K562 (cell line): ENCODE measurements at regions not wholly inside any gene's neighbourhood (a gene's known extent, or its start where the extent isn't known, plus 50 kb on each side); places are given as distances from the start of the nearest gene placed in this dataset.

Experiments
- BRCA1 ChIP-seq, 2 experiments: fragments of 450-650 bp in 1 of 2; sonication (generic) in 1 of 2; formaldehyde crosslinking in 1 of 2; IDR thresholded peaks; 2 replicates each; pipeline versions ENCODE4 v1.5.0 to v1.6.1; 2017 to 2020; ENCODE audit warnings: mild to moderate bottlenecking in 1 of 2, missing genetic modification reagents in 1 of 2
- CCNT2 ChIP-seq: IDR thresholded peaks from 2 replicates; pipeline ENCODE4 v1.6.1; 2011; ENCODE audit warnings: borderline replicate concordance, low read depth, mild to moderate bottlenecking, moderate library complexity, mixed read lengths, low read length; ENCODE audit not compliant: insufficient read length; ENCODE audit errors: extremely low read depth
- CUX1 ChIP-seq: fragments of 200-800 bp; sonication (Bioruptor generic); IDR thresholded peaks from 2 replicates; pipeline ENCODE4 v1.6.1; 2016; ENCODE audit warnings: missing genetic modification characterization, missing compliant biosample characterization
- ELF4 ChIP-seq: fragments of 450-650 bp; formaldehyde crosslinking; IDR thresholded peaks from 2 replicates; pipeline ENCODE4 v1.4.0; 2022; ENCODE audit warnings: missing genetic modification characterization
- HNRNPK ChIP-seq: fragments of 200-400 bp; formaldehyde crosslinking; IDR thresholded peaks from one replicate; pipeline ENCODE4 v1.6.1; 2018; ENCODE audit warnings: mild to moderate bottlenecking, low read depth, low read length; ENCODE audit not compliant: poor library complexity, severe bottlenecking
- MAFF ChIP-seq: IDR thresholded peaks from 2 replicates; pipeline ENCODE4 v1.6.1; 2012; ENCODE audit warnings: low read length, improper control_type of control experiment
- MTA1 ChIP-seq: fragments of 450-650 bp; IDR thresholded peaks from 2 replicates; pipeline ENCODE4 v1.6.1; 2017; ENCODE audit warnings: borderline replicate concordance
- NONO ChIP-seq, 2 experiments: fragments of 200-400 bp in 1 of 2; fragments of 450-650 bp in 1 of 2; formaldehyde crosslinking in 1 of 2; IDR thresholded peaks; 2 replicates each; pipeline ENCODE4 v1.6.1; 2017; ENCODE audit warnings: low read depth in 2 of 2, mild to moderate bottlenecking in 2 of 2, moderate library complexity in 2 of 2, low read length in 1 of 2
- NR2F6 ChIP-seq: fragments of 450-650 bp; formaldehyde crosslinking; IDR thresholded peaks from 2 replicates; pipeline ENCODE4 v1.4.0; 2020; ENCODE audit warnings: mild to moderate bottlenecking
- PREB ChIP-seq: sonication (generic); formaldehyde crosslinking; IDR thresholded peaks from 2 replicates; pipeline ENCODE4 v1.8.1; 2023; ENCODE audit warnings: mild to moderate bottlenecking, missing genetic modification reagents
- SMAD3 ChIP-seq: fragments of 450-650 bp; formaldehyde crosslinking; conservative IDR thresholded peaks from 2 replicates; pipeline ENCODE4 v1.4.0; 2020; ENCODE audit warnings: mild to moderate bottlenecking
- SUPT5H ChIP-seq: fragments of 450-650 bp; IDR thresholded peaks from 2 replicates; pipeline ENCODE4 v1.6.1; 2016
- TAF1 ChIP-seq: IDR thresholded peaks from 2 replicates; pipeline ENCODE4 v1.6.1; 2011; ENCODE audit warnings: mild to moderate bottlenecking, low read length, moderate library complexity; ENCODE audit not compliant: insufficient read depth, control insufficient read depth, severe bottlenecking; ENCODE audit errors: extremely low read depth
- ZNF407 ChIP-seq: fragments of 450-650 bp; IDR thresholded peaks from 2 replicates; pipeline ENCODE4 v1.6.1; 2016; ENCODE audit warnings: low read depth

GRCh38 chr17:33905338-33905800 is 349.7 kb upstream of the CCL2 start (continued):
- TF ChIP-seq CUX1 (CRISPR knock-in tag) (peak; percentile 78; the same call in 1 of the 2 replicates), ZNF407 (no peak), MAFF (peak; percentile 32; the same call in 1 of the 2 replicates), ELF4 (CRISPR knock-in tag) (peak; percentile 77), SUPT5H (peak; percentile 44; the same call in 1 of the 2 replicates), CCNT2 (peak; percentile 98), BRCA1 (IDR thresholded peaks at IDR 0.05) (no peak), BRCA1 (CRISPR knock-in tag; IDR thresholded peaks at IDR 0.05) (no peak), NONO (IDR thresholded peaks at IDR 0.05; ENCODE audit: low read depth in 2 of 2, low read length in 1 of 2) (peak in 1 of 2 experiments; percentile 58; a peak in 1 of 4 replicates), MTA1 (peak; percentile 91), TAF1 (peak; percentile 63), NR2F6 (CRISPR knock-in tag) (no peak), HNRNPK (no peak), PREB (CRISPR knock-in tag) (no peak), SMAD3 (peak; percentile 87)
